ENCODE measurements at regions not wholly inside any gene's neighbourhood (a gene's known extent, or its start where the extent isn't known, plus 50 kb on each side); places are given as distances from the start of the nearest gene placed in this dataset.

DNA sequence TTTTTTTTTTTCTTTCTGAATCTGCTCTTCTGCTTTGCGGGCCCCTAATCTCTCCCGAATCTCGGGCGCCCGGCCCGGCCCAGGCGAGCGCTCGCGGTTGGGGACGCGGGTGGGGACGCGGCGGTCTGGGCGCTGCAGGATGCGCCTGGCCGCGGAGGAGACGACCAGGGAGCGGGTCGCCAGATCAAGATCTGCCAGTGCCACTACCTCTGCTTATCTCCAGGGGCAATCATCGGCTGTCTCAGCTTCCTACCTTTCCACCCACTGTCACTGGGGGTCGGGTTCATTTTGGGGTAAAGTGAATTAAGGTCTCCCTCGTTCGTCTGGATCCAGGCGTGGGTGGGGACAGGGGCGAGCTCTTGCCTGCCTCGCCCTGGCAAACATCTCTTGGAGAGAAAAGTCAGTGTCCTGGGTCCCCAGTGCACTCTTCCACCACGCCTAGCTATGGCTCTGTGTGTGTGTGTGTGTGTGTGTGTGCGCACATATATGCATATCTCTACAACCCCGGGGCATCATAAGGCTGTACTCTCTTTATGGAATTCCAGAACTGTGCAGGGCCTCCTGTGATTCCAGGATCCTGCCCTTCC is 422.3 kb downstream of the VRK1 start:
- Histone ChIP-seq H3K27ac (no peak overlapping the region), H3K36me3 (no peaks in the 10 kb centered on the region), H3K9me3 (no peaks in the 10 kb centered on the region), H3K4me1 (peaks cover 29% of the 10 kb centered on the region), H3K27me3 (peaks cover 40% of the 10 kb centered on the region), H3K4me3 (peak overlapping the region; percentile 47)
- TF ChIP-seq EP300 (IDR thresholded peaks at IDR 0.05) (no peak), POLR2AphosphoS5 (IDR thresholded peaks at IDR 0.05) (no peak), POLR2A (IDR thresholded peaks at IDR 0.05) (no peak)
- TF ChIP-seq, protein P1, sequence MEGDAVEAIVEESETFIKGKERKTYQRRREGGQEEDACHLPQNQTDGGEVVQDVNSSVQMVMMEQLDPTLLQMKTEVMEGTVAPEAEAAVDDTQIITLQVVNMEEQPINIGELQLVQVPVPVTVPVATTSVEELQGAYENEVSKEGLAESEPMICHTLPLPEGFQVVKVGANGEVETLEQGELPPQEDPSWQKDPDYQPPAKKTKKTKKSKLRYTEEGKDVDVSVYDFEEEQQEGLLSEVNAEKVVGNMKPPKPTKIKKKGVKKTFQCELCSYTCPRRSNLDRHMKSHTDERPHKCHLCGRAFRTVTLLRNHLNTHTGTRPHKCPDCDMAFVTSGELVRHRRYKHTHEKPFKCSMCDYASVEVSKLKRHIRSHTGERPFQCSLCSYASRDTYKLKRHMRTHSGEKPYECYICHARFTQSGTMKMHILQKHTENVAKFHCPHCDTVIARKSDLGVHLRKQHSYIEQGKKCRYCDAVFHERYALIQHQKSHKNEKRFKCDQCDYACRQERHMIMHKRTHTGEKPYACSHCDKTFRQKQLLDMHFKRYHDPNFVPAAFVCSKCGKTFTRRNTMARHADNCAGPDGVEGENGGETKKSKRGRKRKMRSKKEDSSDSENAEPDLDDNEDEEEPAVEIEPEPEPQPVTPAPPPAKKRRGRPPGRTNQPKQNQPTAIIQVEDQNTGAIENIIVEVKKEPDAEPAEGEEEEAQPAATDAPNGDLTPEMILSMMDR (IDR thresholded peaks at IDR 0.05), result no peak
- WGBS, result 3% methylated on average over 29 of the region's 32 CpGs
- DNase-seq (ENCODE audit: low spot score in 2 of 2), result no peak

DNA sequence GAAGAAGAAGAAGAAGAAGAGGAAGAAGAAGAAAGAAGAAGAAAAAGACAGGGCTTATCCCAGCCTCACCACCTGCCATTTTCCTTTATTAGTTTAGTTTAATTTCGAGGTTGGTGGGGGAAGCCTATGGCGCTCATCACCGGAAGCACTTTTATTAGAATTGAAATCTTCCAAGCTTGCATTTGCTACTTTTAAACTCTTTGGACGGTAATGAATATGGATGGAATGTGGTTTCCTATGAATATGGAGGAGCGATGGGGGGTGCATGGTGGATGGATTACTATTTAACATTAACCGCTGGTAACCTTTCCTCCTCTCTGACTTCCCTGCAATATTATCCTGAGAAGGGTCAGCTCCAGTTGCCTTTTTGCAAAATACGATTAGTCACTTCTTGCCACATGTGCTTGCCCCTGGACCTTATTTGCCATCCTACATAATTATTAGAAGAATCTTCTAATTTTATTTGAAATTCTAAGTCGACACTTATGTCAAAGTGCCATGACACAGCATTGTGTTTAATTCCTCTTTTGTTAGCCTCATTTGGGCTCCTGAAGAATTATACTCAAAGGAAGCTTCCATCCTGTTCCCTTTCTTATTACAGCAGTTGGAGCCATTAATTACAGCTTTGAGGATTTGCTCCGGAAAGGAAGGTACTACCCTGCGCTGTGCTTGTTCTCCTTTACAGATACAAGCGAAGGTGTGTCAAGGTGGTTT is 424.5 kb downstream of the VRK1 start:
- Histone ChIP-seq H3K36me3 (no peaks in the 10 kb centered on the region), H3K27me3 (peaks cover 49% of the 10 kb centered on the region), H3K9me3 (no peaks in the 10 kb centered on the region), H3K4me1 (peaks cover 29% of the 10 kb centered on the region), H3K27ac (no peak overlapping the region), H3K4me3 (no peak overlapping the region)
- DNase-seq (ENCODE audit: low spot score in 2 of 2), result no peak
- WGBS, result 90% methylated on average over 11 of the region's 11 CpGs
- no peak for TF ChIP-seq POLR2A (IDR thresholded peaks at IDR 0.05)

DNA sequence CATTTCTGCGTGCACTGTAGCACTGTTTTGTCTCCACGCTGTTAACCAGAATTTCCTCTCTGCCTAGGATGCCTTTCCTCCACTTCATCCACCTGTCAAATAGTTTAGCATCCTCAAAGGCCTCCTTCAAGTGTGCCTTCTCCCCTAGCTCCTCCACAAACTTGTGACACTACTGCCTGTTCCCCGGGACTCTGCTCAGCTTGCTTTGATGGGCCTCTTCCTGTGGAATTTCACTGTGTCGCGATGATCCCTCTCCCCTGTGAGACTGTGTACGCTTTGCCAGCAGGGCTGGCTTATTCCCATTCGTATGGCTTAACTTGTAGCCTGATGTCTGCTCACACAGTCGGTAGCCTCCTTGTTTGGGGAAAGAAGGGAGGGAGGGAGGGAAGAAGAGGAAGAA is 426.8 kb downstream of the VRK1 start:
- no peak overlapping the region for H3K27ac ChIP-seq
- H3K4me3 ChIP-seq, result no peak overlapping the region
- no peaks in the 10 kb centered on the region for H3K9me3 ChIP-seq
- no peaks in the 10 kb centered on the region for H3K36me3 ChIP-seq
- H3K4me1 ChIP-seq, result peaks cover 11% of the 10 kb centered on the region
- DNase-seq (ENCODE audit: low spot score in 2 of 2), result no peak
- TF ChIP-seq, protein P1 (IDR thresholded peaks at IDR 0.05), result no peak
- WGBS, result 58% methylated on average over 8 of the region's 8 CpGs
- H3K27me3 ChIP-seq, result peaks cover 34% of the 10 kb centered on the region

DNA sequence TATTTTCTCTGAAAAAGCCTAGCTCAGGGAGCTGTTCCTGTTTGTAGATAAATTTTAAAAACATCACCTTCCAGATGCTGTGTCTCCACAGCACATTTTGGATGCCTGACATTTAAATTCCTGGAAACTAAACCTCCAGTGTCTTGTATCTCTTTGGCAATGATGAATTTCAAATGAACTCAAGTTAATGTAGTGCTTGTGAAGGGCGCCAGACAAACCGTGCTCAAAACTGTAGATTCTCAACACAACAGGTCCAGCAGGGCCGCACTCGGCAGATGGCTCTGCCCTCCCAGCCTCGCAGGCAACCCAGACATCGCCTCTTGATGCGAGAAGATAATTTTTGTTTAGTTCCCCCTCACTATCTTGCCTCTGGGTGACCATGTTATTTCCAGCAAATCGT is 432.9 kb downstream of the VRK1 start:
- Histone ChIP-seq H3K9me3 (no peaks in the 10 kb centered on the region), H3K4me3 (no peak overlapping the region), H3K27ac (no peak overlapping the region), H3K27me3 (peaks cover 21% of the 10 kb centered on the region), H3K36me3 (no peaks in the 10 kb centered on the region), H3K4me1 (no peaks in the 10 kb centered on the region)
- WGBS, result 94% methylated on average over 8 of the region's 8 CpGs
- TF ChIP-seq EP300 (IDR thresholded peaks at IDR 0.05) (no peak), POLR2AphosphoS5 (IDR thresholded peaks at IDR 0.05) (no peak), POLR2A (IDR thresholded peaks at IDR 0.05) (no peak)
- DNase-seq (ENCODE audit: low spot score in 2 of 2), result no peak

DNA sequence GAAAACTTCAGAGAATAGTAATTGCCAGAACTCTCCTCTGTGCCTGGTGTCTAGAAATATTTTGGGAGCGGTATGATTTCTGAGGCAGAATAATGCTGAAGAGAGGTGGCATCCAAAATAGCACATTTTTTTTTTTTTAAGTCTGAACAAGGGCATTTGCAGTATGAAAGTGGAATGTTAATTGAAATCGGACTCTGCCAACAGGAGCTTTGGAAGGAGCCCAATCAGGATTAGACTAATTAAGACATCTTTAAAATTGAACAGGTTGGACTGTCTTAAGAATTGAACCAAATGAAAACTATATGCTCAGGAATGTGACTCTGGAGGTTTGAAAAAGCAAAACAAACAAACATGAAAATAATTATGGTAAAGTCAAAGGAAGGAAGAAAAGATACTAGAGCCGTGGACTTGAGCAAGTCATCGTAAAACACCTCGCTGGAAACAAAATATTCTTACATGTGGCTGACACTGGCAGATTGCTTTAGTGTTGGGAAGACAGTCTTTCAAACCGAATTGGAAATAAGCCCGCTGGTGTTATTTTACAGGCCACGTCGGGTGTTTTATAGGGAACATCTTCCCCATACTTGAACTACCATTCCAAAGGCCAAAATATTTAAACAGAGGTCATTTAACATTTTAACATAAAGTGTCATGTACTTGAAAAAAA is 436.3 kb downstream of the VRK1 start:
- DNase-seq (ENCODE audit: low spot score in 2 of 2), result no peak
- H3K27me3 ChIP-seq, result peaks cover 27% of the 10 kb centered on the region
- H3K27ac ChIP-seq, result no peak overlapping the region
- H3K4me3 ChIP-seq, result no peak overlapping the region
- H3K9me3 ChIP-seq, result no peaks in the 10 kb centered on the region
- TF ChIP-seq EP300 (IDR thresholded peaks at IDR 0.05) (no peak), POLR2AphosphoS5 (IDR thresholded peaks at IDR 0.05) (no peak), POLR2A (IDR thresholded peaks at IDR 0.05) (no peak)
- TF ChIP-seq, protein P1 (IDR thresholded peaks at IDR 0.05), result no peak
- no peaks in the 10 kb centered on the region for H3K36me3 ChIP-seq
- no peaks in the 10 kb centered on the region for H3K4me1 ChIP-seq
- 33% methylated on average over 9 of the region's 9 CpGs for WGBS

DNA sequence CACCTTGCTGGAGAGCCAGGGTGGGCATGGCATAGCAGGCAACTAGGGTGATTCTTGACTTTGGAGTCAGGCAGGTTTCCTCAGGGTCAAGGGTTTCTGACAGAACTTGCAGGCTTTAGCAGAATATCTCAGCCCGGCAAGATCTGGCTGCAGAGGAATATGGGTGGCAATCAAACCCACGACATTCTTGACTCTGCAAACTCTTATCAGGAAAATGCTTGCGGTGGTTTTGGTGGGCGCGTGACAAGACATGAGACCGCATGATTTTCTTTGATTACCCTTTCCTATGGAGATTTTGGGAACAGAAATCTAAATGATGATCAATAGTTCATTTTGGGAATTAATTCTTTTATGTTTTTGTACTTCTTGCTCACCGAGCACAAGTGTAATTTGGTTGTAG is 449.5 kb downstream of the VRK1 start:
- Histone ChIP-seq H3K4me1 (no peaks in the 10 kb centered on the region), H3K9me3 (no peaks in the 10 kb centered on the region), H3K4me3 (no peak overlapping the region), H3K36me3 (no peaks in the 10 kb centered on the region), H3K27me3 (peaks cover 23% of the 10 kb centered on the region), H3K27ac (no peak overlapping the region)
- 90% methylated on average over 7 of the region's 7 CpGs for WGBS
- TF ChIP-seq, protein P1 (IDR thresholded peaks at IDR 0.05), result no peak
- TF ChIP-seq POLR2AphosphoS5 (IDR thresholded peaks at IDR 0.05), result no peak
- no peak for TF ChIP-seq POLR2A (IDR thresholded peaks at IDR 0.05)
- TF ChIP-seq EP300 (IDR thresholded peaks at IDR 0.05), result no peak
- DNase-seq (ENCODE audit: low spot score in 2 of 2), result no peak

Measured in suprapubic skin (tissue), 4 donors.